ENCODE measurements at regions not wholly inside any gene's neighbourhood (a gene's known extent, or its start where the extent isn't known, plus 50 kb on each side); places are given as distances from the start of the nearest gene placed in this dataset.
A peak's percentile ranks its signal among the peaks of the same experiment; 100 is the strongest.

DNA sequence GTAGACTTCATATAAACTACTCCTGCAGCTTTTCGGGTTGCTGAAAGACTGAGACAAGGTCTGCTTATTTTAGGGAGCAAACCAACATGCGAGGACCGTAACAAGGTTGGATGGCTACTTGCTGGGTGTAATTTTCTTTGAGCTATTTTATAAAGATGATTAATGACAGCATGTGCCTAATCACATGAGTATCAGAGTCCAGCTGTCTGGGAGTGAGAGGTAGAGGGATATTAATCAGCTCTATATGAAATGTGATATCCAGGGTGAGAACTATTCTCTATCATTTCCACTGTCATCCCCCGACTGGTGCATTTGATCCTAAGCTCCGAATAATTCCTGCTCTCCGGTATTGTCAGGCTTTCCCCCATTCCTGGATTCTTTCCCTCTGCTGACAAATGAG lies 193.8 kb upstream of the HMHB1 start:
- H2BK5ac ChIP-seq (ENCODE audit: low read length) = no peak overlapping the region
- no peak overlapping the region for H3K27ac ChIP-seq (ENCODE audit: low read depth, low read length)
- no peaks in the 10 kb centered on the region for H3K36me3 ChIP-seq (ENCODE audit: control insufficient read depth, insufficient read depth, low read length)
- H2AK5ac ChIP-seq (ENCODE audit: low read length) = no peak overlapping the region
- no peaks in the 10 kb centered on the region for H3K4me1 ChIP-seq (ENCODE audit: control insufficient read depth, low read depth, low read length)
- no peak overlapping the region for H3K18ac ChIP-seq (ENCODE audit: low read length)
- no peak overlapping the region for H2BK120ac ChIP-seq (ENCODE audit: low read depth, low read length)
- H3K4me3 ChIP-seq (ENCODE audit: low read length) = no peak overlapping the region
- no peak overlapping the region for H3K23ac ChIP-seq (ENCODE audit: low read length)
- H4K5ac ChIP-seq (ENCODE audit: low read length) = no peak overlapping the region
- H3K4ac ChIP-seq (ENCODE audit: low read depth, low read length) = no peak overlapping the region
- no peak overlapping the region for H3K9ac ChIP-seq (ENCODE audit: low read length)
- no peak overlapping the region for H3K4me2 ChIP-seq (ENCODE audit: low read length)
- WGBS (ENCODE audit: extremely low coverage, insufficient coverage, low lambda C conversion rate) = no CpG with 5 or more reads among the region's 6 CpGs
- H3K79me1 ChIP-seq (ENCODE audit: low read length) = no peaks in the 10 kb centered on the region
- no peak overlapping the region for H3K56ac ChIP-seq (ENCODE audit: low read length)
- no peak overlapping the region for H4K8ac ChIP-seq (ENCODE audit: low read depth, low read length)
- DNase-seq = no peak
- H2BK15ac ChIP-seq (replicated peaks; ENCODE audit: low read depth) = no peak overlapping the region
- H3K27me3 ChIP-seq (ENCODE audit: insufficient read depth, low read length, poor library complexity) = no peaks in the 10 kb centered on the region
- no peaks in the 10 kb centered on the region for H3K79me2 ChIP-seq (ENCODE audit: control insufficient read depth, insufficient read depth, low read length)

DNA sequence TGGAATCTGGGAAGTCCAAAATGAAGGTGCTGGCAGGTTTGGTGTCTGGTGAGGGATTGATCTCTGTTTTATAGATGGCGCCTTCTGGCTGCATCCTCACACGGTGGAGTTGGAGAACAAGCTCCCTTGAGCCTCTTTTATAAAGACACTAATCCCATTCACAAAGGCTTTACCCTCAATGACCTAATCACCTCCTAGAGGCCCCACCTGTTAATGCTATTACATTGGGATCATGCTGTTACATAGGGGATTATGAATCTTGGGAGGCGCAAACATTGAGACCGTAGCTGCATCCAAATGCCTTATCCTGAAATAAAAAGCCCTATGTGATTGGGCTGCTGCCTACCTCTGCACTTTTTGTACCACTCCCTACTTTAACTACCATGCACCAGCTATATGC lies 197.1 kb upstream of the HMHB1 start:
- Histone ChIP-seq H2BK120ac (ENCODE audit: low read depth, low read length) (no peak overlapping the region), H3K4ac (ENCODE audit: low read depth, low read length) (no peak overlapping the region), H4K5ac (ENCODE audit: low read length) (no peak overlapping the region), H3K36me3 (ENCODE audit: control insufficient read depth, insufficient read depth, low read length) (no peaks in the 10 kb centered on the region), H3K23ac (ENCODE audit: low read length) (no peak overlapping the region), H4K8ac (ENCODE audit: low read depth, low read length) (no peak overlapping the region), H3K27ac (ENCODE audit: low read depth, low read length) (no peak overlapping the region), H3K18ac (ENCODE audit: low read length) (no peak overlapping the region), H2BK5ac (ENCODE audit: low read length) (no peak overlapping the region), H3K79me2 (ENCODE audit: control insufficient read depth, insufficient read depth, low read length) (no peaks in the 10 kb centered on the region), H3K27me3 (ENCODE audit: insufficient read depth, low read length, poor library complexity) (no peaks in the 10 kb centered on the region), H2AK5ac (ENCODE audit: low read length) (no peak overlapping the region), H3K4me3 (ENCODE audit: low read length) (no peak overlapping the region), H3K4me2 (ENCODE audit: low read length) (no peak overlapping the region), H2BK15ac (replicated peaks; ENCODE audit: low read depth) (no peak overlapping the region), H3K9ac (ENCODE audit: low read length) (no peak overlapping the region), H3K79me1 (ENCODE audit: low read length) (no peaks in the 10 kb centered on the region), H3K4me1 (ENCODE audit: control insufficient read depth, low read depth, low read length) (no peaks in the 10 kb centered on the region), H3K56ac (ENCODE audit: low read length) (no peak overlapping the region)
- no CpG with 5 or more reads among the region's 4 CpGs for WGBS (ENCODE audit: extremely low coverage, insufficient coverage, low lambda C conversion rate)
- DNase-seq = no peak

DNA sequence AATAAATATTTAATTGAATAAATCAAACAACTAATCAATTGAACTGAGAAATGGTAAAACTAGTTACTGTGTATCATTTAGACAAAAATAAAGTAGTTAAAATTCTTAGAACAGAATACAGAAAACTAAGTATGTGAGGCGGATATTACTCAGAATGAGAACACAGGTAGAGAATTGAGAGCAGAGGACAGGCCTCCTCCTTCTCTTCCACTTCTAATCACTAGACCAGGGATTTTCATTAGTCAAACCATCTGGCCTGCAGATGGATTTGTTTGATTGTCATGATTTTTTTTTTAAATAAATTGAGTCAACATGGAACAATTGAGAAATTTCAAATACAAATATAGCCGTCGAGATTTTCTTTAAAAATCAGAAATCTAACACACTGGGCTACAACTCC lies 198.6 kb upstream of the HMHB1 start:
- no peak overlapping the region for H4K8ac ChIP-seq (ENCODE audit: low read depth, low read length)
- no peaks in the 10 kb centered on the region for H3K4me1 ChIP-seq (ENCODE audit: control insufficient read depth, low read depth, low read length)
- no peak overlapping the region for H3K18ac ChIP-seq (ENCODE audit: low read length)
- H3K23ac ChIP-seq (ENCODE audit: low read length) = no peak overlapping the region
- no peaks in the 10 kb centered on the region for H3K79me2 ChIP-seq (ENCODE audit: control insufficient read depth, insufficient read depth, low read length)
- H3K4me2 ChIP-seq (ENCODE audit: low read length) = no peak overlapping the region
- WGBS (ENCODE audit: extremely low coverage, insufficient coverage, low lambda C conversion rate) = no CpG with 5 or more reads among the region's 3 CpGs
- no peak overlapping the region for H4K5ac ChIP-seq (ENCODE audit: low read length)
- H2AK5ac ChIP-seq (ENCODE audit: low read length) = no peak overlapping the region
- peak overlapping the region; percentile 7 for H2BK15ac ChIP-seq (replicated peaks; ENCODE audit: low read depth)
- no peak overlapping the region for H3K4me3 ChIP-seq (ENCODE audit: low read length)
- no peak overlapping the region for H2BK5ac ChIP-seq (ENCODE audit: low read length)
- H3K56ac ChIP-seq (ENCODE audit: low read length) = no peak overlapping the region
- H3K36me3 ChIP-seq (ENCODE audit: control insufficient read depth, insufficient read depth, low read length) = no peaks in the 10 kb centered on the region
- H3K79me1 ChIP-seq (ENCODE audit: low read length) = no peaks in the 10 kb centered on the region
- H3K27me3 ChIP-seq (ENCODE audit: insufficient read depth, low read length, poor library complexity) = no peaks in the 10 kb centered on the region
- no peak overlapping the region for H3K9ac ChIP-seq (ENCODE audit: low read length)
- no peak overlapping the region for H3K27ac ChIP-seq (ENCODE audit: low read depth, low read length)
- no peak overlapping the region for H2BK120ac ChIP-seq (ENCODE audit: low read depth, low read length)
- H3K4ac ChIP-seq (ENCODE audit: low read depth, low read length) = no peak overlapping the region
- no peak for DNase-seq

DNA sequence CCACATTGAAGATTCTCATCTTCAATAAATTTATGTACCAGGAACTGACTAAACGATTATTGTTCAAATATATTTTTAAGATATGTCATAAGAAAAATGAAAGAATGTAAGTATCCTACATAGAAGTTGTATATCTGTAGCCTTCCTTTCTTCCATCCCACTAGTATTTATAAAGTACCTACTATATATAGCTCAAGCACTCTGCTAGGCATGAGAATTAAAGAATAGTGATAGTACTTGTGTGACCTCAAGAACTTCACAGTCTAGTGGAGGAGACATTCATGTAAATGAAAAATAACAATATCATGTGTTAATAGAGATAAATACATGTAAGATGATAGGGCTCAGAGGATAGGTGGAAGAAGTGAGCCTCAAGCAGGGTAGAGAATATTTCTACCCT lies 201.0 kb upstream of the HMHB1 start:
- WGBS (ENCODE audit: extremely low coverage, insufficient coverage, low lambda C conversion rate) = no CpG with 5 or more reads among the region's 1 CpG
- H3K9ac ChIP-seq (ENCODE audit: low read length) = no peak overlapping the region
- DNase-seq = no peak

DNA sequence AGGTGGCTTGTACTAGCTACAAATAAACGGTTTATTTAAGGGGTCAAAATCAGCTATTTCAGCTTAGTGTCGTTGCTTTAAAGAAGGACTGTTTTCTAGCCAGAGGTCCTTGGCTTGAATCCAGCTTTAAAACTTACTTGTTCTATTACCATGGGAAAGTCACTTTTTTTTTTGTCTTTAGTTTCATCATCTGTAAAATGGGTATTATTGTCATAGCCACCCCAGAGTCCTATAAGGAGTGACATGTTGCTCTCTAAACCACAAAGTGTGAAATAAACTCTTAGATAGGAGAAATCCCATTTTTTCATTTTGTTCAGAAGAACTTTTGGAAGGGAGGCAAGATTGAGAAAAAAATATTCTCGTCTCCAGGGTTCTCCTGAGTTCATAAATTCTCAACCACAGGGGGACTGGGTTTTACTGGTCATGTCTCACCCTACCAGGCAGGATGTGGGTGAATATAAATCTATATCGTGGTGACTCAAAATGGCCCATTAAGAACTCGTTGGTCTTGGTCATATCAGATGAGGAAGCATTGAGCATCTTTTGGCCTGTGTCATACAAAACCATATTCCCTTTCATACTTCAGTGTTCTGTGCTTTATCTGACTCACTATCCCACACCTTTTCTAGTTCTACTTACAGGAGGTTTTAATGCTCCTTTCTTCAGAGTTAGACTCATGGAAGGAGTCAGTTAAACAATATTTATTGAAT lies 202.7 kb upstream of the NR3C1 start:
- Histone ChIP-seq H2AK5ac (ENCODE audit: low read length) (no peak overlapping the region), H3K4me3 (ENCODE audit: low read length) (no peak overlapping the region), H3K4ac (ENCODE audit: low read depth, low read length) (no peak overlapping the region), H3K79me1 (ENCODE audit: low read length) (no peaks in the 10 kb centered on the region), H4K5ac (ENCODE audit: low read length) (no peak overlapping the region), H3K79me2 (ENCODE audit: control insufficient read depth, insufficient read depth, low read length) (no peaks in the 10 kb centered on the region), H3K4me2 (ENCODE audit: low read length) (no peak overlapping the region), H3K4me1 (ENCODE audit: control insufficient read depth, low read depth, low read length) (no peaks in the 10 kb centered on the region), H3K27ac (ENCODE audit: low read depth, low read length) (no peak overlapping the region), H3K23ac (ENCODE audit: low read length) (no peak overlapping the region), H3K18ac (ENCODE audit: low read length) (no peak overlapping the region), H3K9ac (ENCODE audit: low read length) (no peak overlapping the region), H2BK120ac (ENCODE audit: low read depth, low read length) (no peak overlapping the region), H2BK5ac (ENCODE audit: low read length) (no peak overlapping the region), H3K56ac (ENCODE audit: low read length) (no peak overlapping the region), H2BK15ac (replicated peaks; ENCODE audit: low read depth) (peak overlapping the region; percentile 58), H3K27me3 (ENCODE audit: insufficient read depth, low read length, poor library complexity) (no peaks in the 10 kb centered on the region), H4K8ac (ENCODE audit: low read depth, low read length) (no peak overlapping the region), H3K36me3 (ENCODE audit: control insufficient read depth, insufficient read depth, low read length) (no peaks in the 10 kb centered on the region)
- DNase-seq = no peak
- WGBS (ENCODE audit: extremely low coverage, insufficient coverage, low lambda C conversion rate) = no CpG with 5 or more reads among the region's 5 CpGs

More for the DNA sequence above, 201.0 kb upstream of the HMHB1 start:
- Histone ChIP-seq H4K5ac (ENCODE audit: low read length) (no peak overlapping the region), H3K4me3 (ENCODE audit: low read length) (no peak overlapping the region), H2BK120ac (ENCODE audit: low read depth, low read length) (no peak overlapping the region), H3K4ac (ENCODE audit: low read depth, low read length) (no peak overlapping the region), H3K79me1 (ENCODE audit: low read length) (no peaks in the 10 kb centered on the region), H2BK15ac (replicated peaks; ENCODE audit: low read depth) (no peak overlapping the region), H3K27me3 (ENCODE audit: insufficient read depth, low read length, poor library complexity) (no peaks in the 10 kb centered on the region), H3K18ac (ENCODE audit: low read length) (no peak overlapping the region), H2BK5ac (ENCODE audit: low read length) (no peak overlapping the region), H2AK5ac (ENCODE audit: low read length) (no peak overlapping the region), H3K36me3 (ENCODE audit: control insufficient read depth, insufficient read depth, low read length) (no peaks in the 10 kb centered on the region), H4K8ac (ENCODE audit: low read depth, low read length) (no peak overlapping the region), H3K4me1 (ENCODE audit: control insufficient read depth, low read depth, low read length) (no peaks in the 10 kb centered on the region), H3K56ac (ENCODE audit: low read length) (no peak overlapping the region), H3K79me2 (ENCODE audit: control insufficient read depth, insufficient read depth, low read length) (no peaks in the 10 kb centered on the region), H3K23ac (ENCODE audit: low read length) (no peak overlapping the region), H3K4me2 (ENCODE audit: low read length) (no peak overlapping the region), H3K27ac (ENCODE audit: low read depth, low read length) (no peak overlapping the region)

DNA sequence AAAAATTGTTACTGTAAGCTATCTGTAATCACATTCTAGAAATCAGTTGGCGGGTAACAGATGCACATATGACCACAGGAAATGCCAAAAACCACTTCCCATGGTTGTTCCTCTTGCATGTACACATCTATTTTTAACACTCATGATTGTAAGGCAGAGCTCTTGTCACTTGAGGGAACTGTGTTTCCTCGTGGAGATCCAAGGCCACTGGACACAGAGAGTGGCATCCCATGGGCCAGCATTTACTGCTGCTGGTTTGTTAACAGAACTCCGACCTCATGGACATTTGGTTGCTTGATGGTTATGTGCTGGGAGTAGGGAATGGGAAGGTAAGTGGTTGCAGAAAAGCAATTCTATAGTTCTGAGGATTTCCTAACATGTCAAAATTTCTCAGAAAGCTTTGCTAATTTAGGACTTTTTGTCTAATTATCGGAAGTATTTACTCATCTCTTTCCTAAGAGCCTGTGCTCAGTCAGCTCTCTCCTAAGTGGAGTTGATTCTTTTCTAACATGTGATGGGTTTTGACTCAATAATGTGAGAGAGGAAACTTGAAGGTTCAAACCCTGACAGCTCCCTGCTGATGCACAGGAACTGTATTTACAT lies 202.0 kb upstream of the NR3C1 start:
- no peak overlapping the region for H2BK5ac ChIP-seq (ENCODE audit: low read length)
- H3K27me3 ChIP-seq (ENCODE audit: insufficient read depth, low read length, poor library complexity) = no peaks in the 10 kb centered on the region
- no peak overlapping the region for H3K23ac ChIP-seq (ENCODE audit: low read length)
- H2AK5ac ChIP-seq (ENCODE audit: low read length) = no peak overlapping the region
- H3K56ac ChIP-seq (ENCODE audit: low read length) = no peak overlapping the region
- no peaks in the 10 kb centered on the region for H3K36me3 ChIP-seq (ENCODE audit: control insufficient read depth, insufficient read depth, low read length)
- H3K4me2 ChIP-seq (ENCODE audit: low read length) = no peak overlapping the region
- H2BK15ac ChIP-seq (replicated peaks; ENCODE audit: low read depth) = peak overlapping the region; percentile 58
- H3K9ac ChIP-seq (ENCODE audit: low read length) = no peak overlapping the region
- DNase-seq = no peak
- H3K27ac ChIP-seq (ENCODE audit: low read depth, low read length) = no peak overlapping the region
- no peak overlapping the region for H4K5ac ChIP-seq (ENCODE audit: low read length)
- no peaks in the 10 kb centered on the region for H3K4me1 ChIP-seq (ENCODE audit: control insufficient read depth, low read depth, low read length)
- H3K4ac ChIP-seq (ENCODE audit: low read depth, low read length) = no peak overlapping the region
- no peaks in the 10 kb centered on the region for H3K79me2 ChIP-seq (ENCODE audit: control insufficient read depth, insufficient read depth, low read length)
- WGBS (ENCODE audit: extremely low coverage, insufficient coverage, low lambda C conversion rate) = no CpG with 5 or more reads among the region's 4 CpGs
- no peak overlapping the region for H2BK120ac ChIP-seq (ENCODE audit: low read depth, low read length)
- no peaks in the 10 kb centered on the region for H3K79me1 ChIP-seq (ENCODE audit: low read length)
- no peak overlapping the region for H3K4me3 ChIP-seq (ENCODE audit: low read length)
- no peak overlapping the region for H4K8ac ChIP-seq (ENCODE audit: low read depth, low read length)
- H3K18ac ChIP-seq (ENCODE audit: low read length) = no peak overlapping the region

All from mesendoderm (in vitro differentiated cells).